Ovary (tissue), 1 donor: ENCODE measurements at regions not wholly inside any gene's neighbourhood (a gene's known extent, or its start where the extent isn't known, plus 50 kb on each side); places are given as distances from the start of the nearest gene placed in this dataset.

Experiments used
- EP300 ChIP-seq: sonication (generic); formaldehyde crosslinking; IDR thresholded peaks from one replicate; pipeline ENCODE4 v1.6.1; 2017; ENCODE audit warnings: antibody characterized with exemption
- POLR2A ChIP-seq: fragments of 450-650 bp; IDR thresholded peaks from one replicate; pipeline ENCODE4 v1.6.1; 2017; ENCODE audit warnings: antibody characterized with exemption, mild to moderate bottlenecking, moderate library complexity

GRCh38 chr20:11060423-11061185 lies 386.8 kb upstream of the JAG1 start:
- TF ChIP-seq POLR2A: no peak
- no peak for TF ChIP-seq EP300
